RWPE1 (cell line): ENCODE measurements at regions not wholly inside any gene's neighbourhood (a gene's known extent, or its start where the extent isn't known, plus 50 kb on each side); places are given as distances from the start of the nearest gene placed in this dataset.
"Not testable (repeated sequence)": the region's sequence is repeated elsewhere in the genome, so short reads cannot be mapped to it uniquely, and the experiment has no call there.

Experiments used
- CTCF ChIA-PET: fragments of 350-600 bp; sonication (Branson Sonifier 250); formaldehyde crosslinking; extraction: SDS; loops from one replicate; lab custom pipeline; 2021; lab: Yijun Ruan, JAX
- POLR2A ChIA-PET: fragments of 400-600 bp; formaldehyde crosslinking; extraction: SDS; loops from one replicate; lab custom pipeline; 2020; ENCODE audit warnings: antibody characterized with exemption; ENCODE audit not compliant: low non-redundant PET; lab: Yijun Ruan, JAX
- DNase-seq: peaks from one replicate; pipeline ENCODE4 v3.0.0; 2012; ENCODE audit warnings: low spot score
- H3K27ac ChIP-seq: fragments of 450-650 bp; 2 replicates; pipeline ENCODE4 v1.5.1; 2017
- TF ChIP-seq, protein P1 (sequence below): fragments of 450-650 bp; conservative IDR thresholded peaks from 2 replicates; pipeline ENCODE4 v1.5.1; 2017; ENCODE audit warnings: low read depth, mild to moderate bottlenecking

DNA sequence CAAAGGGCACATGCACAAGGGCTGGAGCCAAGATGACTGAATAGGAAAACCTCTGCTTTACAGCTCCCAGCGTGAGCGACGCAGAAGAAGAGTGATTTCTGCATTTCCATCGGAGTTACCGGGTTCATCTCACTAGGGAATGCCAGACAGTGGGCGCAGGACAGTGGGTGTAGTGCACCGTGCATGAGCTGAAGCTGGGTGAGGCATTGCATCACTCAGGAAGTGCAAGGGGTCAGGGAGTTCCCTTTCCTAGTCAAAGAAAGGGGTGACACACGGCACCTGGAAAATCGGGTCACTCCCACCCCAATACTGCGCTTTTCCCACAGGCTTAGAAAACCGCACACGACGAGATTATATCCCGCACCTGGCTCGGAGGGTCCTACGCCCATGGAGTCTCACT is 64.5 kb upstream of the HTR1E start:
- CTCF ChIA-PET, DNase-seq: not testable (repeated sequence)

DNA sequence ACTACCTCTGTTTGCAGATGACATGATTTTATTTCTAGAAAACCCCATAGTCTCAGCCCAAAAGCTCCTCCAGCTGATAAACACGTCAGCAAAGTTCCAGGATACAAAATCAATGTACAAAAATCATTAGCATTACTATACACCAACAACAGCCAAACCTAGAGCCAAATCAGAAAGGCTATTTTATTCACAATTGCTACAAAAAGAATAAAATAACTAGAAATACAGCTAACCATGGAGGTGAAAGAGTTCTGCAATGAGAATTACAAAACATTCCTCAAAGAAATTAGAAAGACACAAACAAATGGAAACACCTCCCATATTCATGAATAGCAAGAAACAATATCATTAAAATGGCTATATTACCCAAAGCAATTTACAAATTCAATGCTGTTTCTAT is 65.6 kb upstream of the HTR1E start:
- ChIA-PET CTCF (no interaction called here), POLR2A (no interaction called here)

More for the DNA sequence above, 64.5 kb upstream of the HTR1E start:
- H3K27ac ChIP-seq, POLR2A ChIA-PET: not testable (repeated sequence)

DNA sequence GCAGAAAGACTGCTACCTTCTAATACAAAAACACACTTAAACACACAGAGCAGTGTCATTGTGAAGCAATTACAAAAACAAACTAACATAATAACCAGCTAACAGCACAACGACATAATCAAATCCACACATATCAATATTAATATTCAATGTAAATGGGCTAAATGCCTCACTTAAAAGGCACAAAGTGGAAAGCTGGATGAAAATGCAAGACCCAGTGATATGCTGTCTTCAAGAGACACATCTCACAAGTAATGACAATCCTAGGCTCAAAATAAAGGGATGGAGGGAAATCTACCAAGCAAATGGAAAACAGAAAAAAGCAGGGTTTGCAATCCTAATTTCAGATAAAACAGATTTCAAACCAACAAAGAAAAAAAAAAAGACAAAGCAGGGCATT is 67.8 kb upstream of the HTR1E start:
- TF ChIP-seq, protein P1, sequence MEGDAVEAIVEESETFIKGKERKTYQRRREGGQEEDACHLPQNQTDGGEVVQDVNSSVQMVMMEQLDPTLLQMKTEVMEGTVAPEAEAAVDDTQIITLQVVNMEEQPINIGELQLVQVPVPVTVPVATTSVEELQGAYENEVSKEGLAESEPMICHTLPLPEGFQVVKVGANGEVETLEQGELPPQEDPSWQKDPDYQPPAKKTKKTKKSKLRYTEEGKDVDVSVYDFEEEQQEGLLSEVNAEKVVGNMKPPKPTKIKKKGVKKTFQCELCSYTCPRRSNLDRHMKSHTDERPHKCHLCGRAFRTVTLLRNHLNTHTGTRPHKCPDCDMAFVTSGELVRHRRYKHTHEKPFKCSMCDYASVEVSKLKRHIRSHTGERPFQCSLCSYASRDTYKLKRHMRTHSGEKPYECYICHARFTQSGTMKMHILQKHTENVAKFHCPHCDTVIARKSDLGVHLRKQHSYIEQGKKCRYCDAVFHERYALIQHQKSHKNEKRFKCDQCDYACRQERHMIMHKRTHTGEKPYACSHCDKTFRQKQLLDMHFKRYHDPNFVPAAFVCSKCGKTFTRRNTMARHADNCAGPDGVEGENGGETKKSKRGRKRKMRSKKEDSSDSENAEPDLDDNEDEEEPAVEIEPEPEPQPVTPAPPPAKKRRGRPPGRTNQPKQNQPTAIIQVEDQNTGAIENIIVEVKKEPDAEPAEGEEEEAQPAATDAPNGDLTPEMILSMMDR, result no peak
- no peak overlapping the region for H3K27ac ChIP-seq
- POLR2A ChIA-PET, result no interaction called here
- CTCF ChIA-PET, result no interaction called here
- DNase-seq, result no peak

More for the DNA sequence above, 65.6 kb upstream of the HTR1E start:
- TF ChIP-seq, protein P1, result no peak
- no peak for DNase-seq
- no peak overlapping the region for H3K27ac ChIP-seq

DNA sequence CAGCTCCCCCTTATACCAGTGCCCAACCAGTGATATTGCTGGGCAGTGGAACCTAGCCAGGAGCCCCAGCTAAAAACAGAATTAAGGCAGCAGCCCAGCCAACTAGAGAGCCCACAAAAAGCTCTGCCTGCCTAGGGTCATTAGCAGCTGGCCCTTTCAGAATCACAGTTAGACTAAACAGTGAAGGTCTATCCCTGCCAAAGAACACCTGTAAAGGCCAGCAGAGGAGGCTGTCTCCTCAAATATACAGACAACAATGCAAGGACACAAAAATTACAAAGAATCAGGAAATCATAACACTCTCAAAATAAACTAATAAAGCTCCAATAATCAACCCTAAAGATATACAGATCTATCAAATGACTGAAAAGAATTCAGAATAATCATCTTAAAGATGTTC is 77.8 kb upstream of the HTR1E start:
- ChIA-PET POLR2A (no interaction called here), CTCF (interaction anchor here (0.6 to 1.2 kb wide), 4 partner anchors 79 to 937 kb away, joined by 3 to 4 read pairs (median 4); no protein-coding TSS in a partner anchor)
- TF ChIP-seq, protein P1, result no peak
- no peak for DNase-seq
- H3K27ac ChIP-seq, result no peak overlapping the region

DNA sequence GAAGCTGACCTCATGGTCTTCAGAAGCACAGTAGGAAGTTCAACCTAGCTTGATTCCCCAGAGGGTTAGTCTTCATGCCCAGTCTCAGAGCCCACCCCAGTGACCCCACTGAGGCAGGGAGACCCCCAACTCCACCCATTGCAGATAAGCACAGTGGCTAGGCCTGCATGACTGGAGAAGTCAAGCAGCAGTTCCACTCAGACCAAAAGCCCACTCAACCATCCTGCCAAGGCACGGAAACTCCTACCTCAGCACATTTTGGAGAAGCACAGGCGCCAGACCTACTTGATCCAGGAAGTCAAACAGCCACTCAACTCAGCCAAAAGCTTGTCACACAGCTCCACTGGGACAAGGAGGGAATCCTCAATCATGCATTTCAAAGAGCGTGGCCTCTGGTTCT is 78.4 kb upstream of the HTR1E start:
- no peak for DNase-seq
- ChIA-PET POLR2A (no interaction called here), CTCF (interaction anchor here (0.6 to 1.2 kb wide), 5 partner anchors 80 to 936 kb away, joined by 3 to 4 read pairs (median 3); no protein-coding TSS in a partner anchor)
- TF ChIP-seq, protein P1, result no peak
- H3K27ac ChIP-seq, result no peak overlapping the region

DNA sequence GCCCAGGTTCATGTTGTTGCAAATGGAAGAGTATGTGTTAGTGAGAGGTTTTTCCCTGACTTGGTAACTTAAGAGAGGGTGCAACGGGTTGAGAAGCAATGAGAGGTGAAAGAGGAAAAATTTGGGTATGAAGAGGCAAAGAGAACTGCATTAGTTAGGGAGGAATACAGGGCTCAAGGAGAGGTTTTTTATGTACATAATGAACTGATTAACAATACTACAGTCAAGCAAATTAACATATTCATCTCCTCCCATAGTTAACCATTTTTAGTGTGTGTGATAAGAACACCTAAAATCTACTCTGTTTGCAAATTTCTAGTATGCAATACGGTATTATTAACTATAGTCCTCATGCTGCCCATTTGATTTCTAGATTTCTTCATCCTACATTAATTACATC is 79.5 kb upstream of the HTR1E start:
- no peak overlapping the region for H3K27ac ChIP-seq
- TF ChIP-seq, protein P1, result no peak
- DNase-seq, result no peak
- CTCF ChIA-PET, result no interaction called here
- POLR2A ChIA-PET, result no interaction called here

DNA sequence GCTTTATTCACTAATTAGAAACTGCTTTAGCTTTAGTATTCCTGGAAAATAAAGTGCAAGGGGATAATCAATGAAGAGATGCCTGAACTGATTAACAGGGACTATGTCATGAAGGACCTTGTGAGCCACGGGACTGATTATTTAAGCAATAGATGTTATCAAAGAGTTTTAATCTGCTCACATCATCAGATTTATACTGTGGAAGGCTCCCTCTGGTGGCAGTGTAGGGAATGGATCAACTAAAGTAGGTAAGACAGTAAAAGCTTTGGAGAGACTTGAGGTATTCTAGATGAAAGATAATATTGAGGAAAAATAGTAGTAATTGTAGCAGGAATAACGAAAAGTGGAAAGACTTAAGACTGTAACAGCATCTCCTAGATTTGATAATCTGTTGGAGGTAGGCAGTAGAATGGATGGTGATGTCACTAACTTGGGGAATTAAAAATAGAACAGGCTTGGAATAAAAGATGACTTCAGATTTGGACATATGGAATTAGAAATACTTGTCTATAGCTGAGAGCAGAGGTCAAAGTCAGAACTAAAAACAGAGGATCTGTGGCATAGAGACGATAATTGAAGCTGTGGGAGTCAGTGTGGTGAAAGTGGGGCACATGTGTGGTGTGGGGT is 80.3 kb upstream of the HTR1E start:
- no peak overlapping the region for H3K27ac ChIP-seq
- ChIA-PET POLR2A (no interaction called here), CTCF (interaction anchor here (0.6 to 0.7 kb wide), 2 partner anchors 11 to 613 kb away, joined by 3 read pairs; no protein-coding TSS in a partner anchor)
- peak; percentile 13 for DNase-seq
- TF ChIP-seq, protein P1, result peak; percentile 81
